ENCODE measurements at regions not wholly inside any gene's neighbourhood (a gene's known extent, or its start where the extent isn't known, plus 50 kb on each side); places are given as distances from the start of the nearest gene placed in this dataset.
A peak's percentile ranks its signal among the peaks of the same experiment; 100 is the strongest.

DNA sequence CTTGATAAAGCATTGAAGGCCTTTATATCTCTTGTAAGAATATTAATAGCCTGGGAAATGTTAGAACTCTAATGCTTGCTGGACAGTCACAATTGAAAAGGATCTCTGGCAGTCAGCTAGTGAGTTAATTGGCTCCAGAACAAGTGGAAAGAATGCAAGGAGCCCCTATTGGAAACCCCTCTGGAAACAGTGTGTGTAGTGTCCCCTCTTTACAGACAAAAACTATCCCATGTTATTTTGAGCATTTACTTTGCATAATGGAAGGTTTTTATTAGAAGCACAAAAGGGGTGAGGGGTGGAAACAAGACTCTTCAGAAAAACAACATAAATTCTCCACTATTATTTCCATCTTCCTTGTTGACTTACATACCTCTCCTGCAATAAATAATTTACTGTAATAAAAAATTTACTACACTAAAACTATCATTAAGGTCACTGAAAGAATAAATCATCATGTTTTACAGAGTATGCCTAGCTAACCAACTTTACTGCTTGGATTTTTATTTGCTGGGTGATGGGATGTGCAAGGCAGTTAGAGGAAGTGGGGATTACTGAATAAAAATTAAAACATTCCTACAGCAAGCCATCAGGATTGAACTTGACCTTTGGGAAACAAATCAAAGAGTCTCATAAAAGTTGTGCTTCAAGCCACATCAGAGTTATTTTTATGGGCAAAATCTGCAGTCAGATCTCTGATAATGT, 610.4 kb downstream of the TBC1D4 start:
- DNase-seq (ENCODE audit: low spot score): peak; percentile 64

DNA sequence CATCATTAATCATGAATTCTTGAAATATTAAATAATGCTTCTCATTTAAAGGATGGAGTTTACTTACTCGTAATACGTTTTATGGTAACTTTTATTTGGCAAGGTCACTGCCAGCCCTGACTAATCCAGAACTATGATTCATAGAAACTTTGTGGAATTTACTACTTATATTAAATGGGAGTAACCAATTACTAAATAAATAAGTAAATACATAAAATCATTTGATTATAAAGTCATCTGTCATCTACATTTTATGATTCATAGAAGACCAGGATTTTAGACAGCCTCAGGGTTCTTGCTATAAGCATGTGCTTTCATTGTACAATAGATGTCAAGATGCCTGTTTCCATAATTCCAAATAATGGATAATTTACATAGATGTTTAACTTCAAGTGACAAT, 611.1 kb downstream of the TBC1D4 start:
- no peak for DNase-seq (ENCODE audit: low spot score)

- no peak for DNase-seq (ENCODE audit: low spot score)
Observed at GRCh38 chr13:74869846-74870245, 612.1 kb downstream of the TBC1D4 start.

DNA sequence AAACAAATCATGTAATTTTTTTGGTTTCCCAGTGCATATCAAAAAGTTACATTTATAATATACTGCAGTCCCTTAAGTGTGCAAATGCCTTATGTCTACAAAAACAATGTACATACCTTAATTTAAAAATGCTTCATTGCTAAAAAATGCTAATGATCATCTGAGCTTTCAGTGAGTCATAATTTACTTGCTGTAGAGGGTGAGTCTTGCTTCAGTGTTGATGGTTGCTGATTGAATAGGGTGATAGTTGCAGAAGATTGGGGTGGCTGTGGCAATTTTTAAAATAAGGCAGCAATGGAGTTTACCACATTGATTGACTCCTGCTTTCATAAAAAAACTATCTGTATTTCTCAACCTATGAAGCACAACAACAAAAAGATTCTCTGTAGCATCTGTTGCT, 613.9 kb downstream of the TBC1D4 start:
- no peak for DNase-seq (ENCODE audit: low spot score)

DNA sequence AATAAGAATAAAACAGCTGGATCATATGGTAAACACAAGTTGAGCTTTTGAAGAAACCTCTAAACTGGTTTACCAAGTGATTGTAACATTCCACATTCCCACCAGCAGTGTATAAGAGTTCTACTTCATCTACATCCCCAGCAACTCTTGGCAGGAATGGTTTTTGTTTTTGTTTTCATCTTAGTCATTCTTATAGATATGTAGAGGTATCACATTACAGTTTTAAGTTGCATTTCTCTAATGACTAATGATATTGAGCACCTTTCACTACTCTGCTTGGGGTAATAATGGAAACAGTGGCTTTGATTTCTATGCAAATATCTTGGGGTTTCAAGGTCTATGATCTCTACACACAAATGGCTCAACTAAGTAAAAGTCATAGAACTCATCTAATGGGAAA, 614.5 kb downstream of the TBC1D4 start:
- no peak for DNase-seq (ENCODE audit: low spot score)

- peak; percentile 82 for DNase-seq (ENCODE audit: low spot score)
Observed at GRCh38 chr13:74866101-74866500, 615.9 kb downstream of the TBC1D4 start.

DNA sequence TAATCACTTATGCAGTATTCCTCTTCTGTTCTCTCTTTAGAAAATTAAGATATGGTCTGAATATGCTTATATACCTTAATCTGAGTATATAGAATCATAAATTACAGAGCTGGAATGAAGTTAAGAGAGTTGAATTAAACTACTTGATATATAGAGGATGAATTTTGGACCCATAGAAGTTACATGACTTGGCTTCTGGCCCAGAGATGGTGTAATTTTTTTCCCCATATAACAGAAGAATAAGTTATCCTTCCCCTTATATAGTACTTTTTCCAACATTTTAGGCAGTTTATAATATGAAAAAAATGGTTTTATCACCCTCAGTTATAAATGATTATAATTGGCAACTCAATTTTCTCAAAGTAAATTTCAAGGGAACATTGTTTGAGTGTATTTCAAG, 616.3 kb downstream of the TBC1D4 start:
- DNase-seq (ENCODE audit: low spot score): peak; percentile 64

- no peak for DNase-seq (ENCODE audit: low spot score)
Observed at GRCh38 chr13:74860789-74861188, 621.2 kb downstream of the TBC1D4 start.

DNA sequence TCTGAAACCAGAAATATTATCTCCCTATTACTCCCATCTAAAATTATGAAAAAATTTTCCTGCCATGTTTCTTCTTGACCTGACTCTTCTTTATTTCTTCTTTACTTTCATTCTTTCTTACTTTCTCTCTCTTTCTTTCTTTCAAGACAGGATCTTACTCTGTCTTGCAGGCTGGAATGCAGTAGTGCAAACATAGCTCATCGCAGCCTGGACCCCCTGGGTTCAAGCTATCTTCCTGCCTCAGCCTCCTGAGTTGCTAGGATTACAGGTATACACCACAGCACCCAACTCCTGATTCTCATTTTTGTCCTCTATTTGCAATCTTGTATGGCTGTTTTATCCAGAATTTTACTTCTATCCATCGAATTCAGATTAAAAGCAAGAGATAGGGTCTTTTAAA, 631.1 kb downstream of the TBC1D4 start:
- no peak for DNase-seq (ENCODE audit: low spot score)

GRCh38 chr13:74847966-74848365, 634.0 kb downstream of the TBC1D4 start:
- DNase-seq (ENCODE audit: low spot score): no peak

DNA sequence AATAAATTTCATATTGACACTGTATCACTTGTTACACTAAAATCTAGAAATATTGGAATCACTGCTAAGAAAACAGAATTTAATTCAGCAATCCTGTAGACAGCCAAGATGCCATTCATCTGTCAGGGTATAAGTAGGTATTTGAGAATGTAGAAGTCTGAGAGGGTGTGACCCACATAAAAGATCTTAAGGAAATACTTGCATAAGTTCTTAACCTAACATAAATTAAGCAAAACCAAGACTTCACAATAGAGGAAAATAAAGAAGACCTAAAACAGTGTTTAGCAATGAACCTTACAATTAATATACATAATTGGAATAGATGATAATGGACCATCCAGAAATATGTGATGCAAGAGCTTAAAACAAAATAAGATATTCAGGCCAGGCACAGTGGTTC, 636.2 kb downstream of the TBC1D4 start:
- no peak for DNase-seq (ENCODE audit: low spot score)

- no peak for DNase-seq (ENCODE audit: low spot score)
Observed at GRCh38 chr13:74841651-74842050, 640.3 kb downstream of the TBC1D4 start.

- no peak for DNase-seq (ENCODE audit: low spot score)
Observed at GRCh38 chr13:74841123-74841522, 640.8 kb downstream of the TBC1D4 start.

- no peak for DNase-seq (ENCODE audit: low spot score)
Observed at GRCh38 chr13:74839656-74840055, 642.3 kb downstream of the TBC1D4 start.

GRCh38 chr13:74838096-74838495, 643.9 kb downstream of the TBC1D4 start:
- no peak for DNase-seq (ENCODE audit: low spot score)

GRCh38 chr13:74836628-74837027, 645.3 kb downstream of the TBC1D4 start:
- no peak for DNase-seq (ENCODE audit: low spot score)

DNA sequence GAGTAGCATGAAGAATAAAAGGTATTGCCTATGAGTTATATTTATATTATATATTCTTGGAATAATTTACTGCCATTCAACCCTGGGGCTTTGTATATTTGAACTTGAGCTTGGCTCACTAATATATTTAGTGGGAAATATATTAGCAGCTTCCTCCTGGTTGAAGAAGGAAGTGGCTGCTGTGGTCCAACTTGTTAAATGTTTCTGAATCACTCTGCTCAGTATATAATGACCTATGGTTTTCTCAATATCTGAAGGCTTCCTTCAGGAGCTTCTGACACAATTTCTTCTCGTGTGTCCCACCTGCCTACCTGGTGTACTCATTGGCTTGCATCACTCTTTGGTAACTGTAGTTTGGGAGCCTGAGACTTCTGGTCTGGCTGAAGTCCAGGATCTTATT, 646.4 kb downstream of the TBC1D4 start:
- DNase-seq (ENCODE audit: low spot score): no peak

GRCh38 chr13:74825938-74826246, 656.1 kb downstream of the TBC1D4 start:
- no peak for DNase-seq (ENCODE audit: low spot score)

GRCh38 chr13:74825152-74825937, 656.6 kb downstream of the TBC1D4 start:
- peak; percentile 11 for DNase-seq (ENCODE audit: low spot score)

DNA sequence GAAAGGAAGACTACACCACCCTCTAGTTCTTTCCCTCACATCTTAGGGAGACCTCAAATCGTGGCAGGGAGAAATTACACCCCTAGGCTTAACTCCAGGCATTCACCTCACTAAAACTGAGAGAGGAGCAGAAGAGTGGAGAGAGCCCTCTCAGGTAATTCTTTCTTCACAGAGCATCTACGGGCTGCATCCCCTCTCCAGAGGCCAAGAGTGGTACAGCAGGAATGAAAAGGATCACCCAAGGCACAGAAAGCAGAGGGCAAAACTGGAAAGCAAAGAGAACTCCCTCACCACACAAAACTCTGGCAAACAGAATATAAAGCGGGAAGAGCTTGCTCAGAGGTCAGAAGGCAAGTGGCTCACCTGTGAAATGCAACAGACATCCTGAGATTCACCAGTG, 661.2 kb downstream of the TBC1D4 start:
- DNase-seq (ENCODE audit: low spot score): no peak

GRCh38 chr13:74819549-74819948, 662.4 kb downstream of the TBC1D4 start:
- no peak for DNase-seq (ENCODE audit: low spot score)

DNA sequence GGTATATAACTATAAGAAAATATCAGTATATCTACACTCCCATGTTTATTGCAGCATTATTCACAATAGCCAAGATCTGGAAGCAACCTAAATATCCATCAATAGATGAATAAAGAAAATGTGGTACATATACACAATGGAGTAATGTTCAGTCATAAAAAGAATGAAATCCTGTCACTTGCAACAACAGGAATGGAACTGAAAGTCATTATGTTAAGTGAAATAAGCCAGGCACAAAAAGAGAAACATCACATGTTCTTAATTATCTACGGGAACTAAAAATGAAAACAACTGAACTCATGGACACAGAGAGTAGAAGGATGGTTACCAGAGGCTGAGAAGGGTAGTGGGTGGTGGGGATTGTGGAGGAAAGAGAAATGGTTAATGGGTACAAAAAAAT, 665.2 kb downstream of the TBC1D4 start:
- DNase-seq (ENCODE audit: low spot score): no peak

- DNase-seq (ENCODE audit: low spot score): no peak
Observed at GRCh38 chr13:74796157-74796556, 662.0 kb upstream of the KLF12 start.

GRCh38 chr13:74795526-74795925, 661.3 kb upstream of the KLF12 start:
- DNase-seq (ENCODE audit: low spot score): no peak
